Left renal cortex interstitium (tissue), 4 donors: ENCODE measurements at regions not wholly inside any gene's neighbourhood (a gene's known extent, or its start where the extent isn't known, plus 50 kb on each side); places are given as distances from the start of the nearest gene placed in this dataset.
"Not testable (repeated sequence)": the region's sequence is repeated elsewhere in the genome, so short reads cannot be mapped to it uniquely, and the experiment has no call there.

ENCODE experiments used
- DNase-seq, 4 donors: peaks; one replicate each; pipeline ENCODE4 v3.0.0-alpha.2; 2013; ENCODE audit warnings: low read depth in 4 of 4, low spot score in 2 of 4, missing footprints in 1 of 4

- DNase-seq, result no peak
These were observed 81.4 kb upstream of the PPP2R2D start for GRCh38 chr10:131819241-131820072.

GRCh38 chr10:131820626-131821025, 80.2 kb upstream of the PPP2R2D start:
- DNase-seq, result no peak

GRCh38 chr10:131821378-131822012, 79.3 kb upstream of the PPP2R2D start:
- DNase-seq, result no peak

- no peak for DNase-seq
These were observed 78.7 kb upstream of the PPP2R2D start for GRCh38 chr10:131822013-131822691.

- no peak for DNase-seq
These were observed 78.0 kb upstream of the PPP2R2D start for GRCh38 chr10:131822692-131823245.

- not testable (repeated sequence) for DNase-seq
These were observed 77.2 kb upstream of the PPP2R2D start for GRCh38 chr10:131823601-131824099.

- no peak for DNase-seq
These were observed 76.2 kb upstream of the PPP2R2D start for GRCh38 chr10:131824371-131825149.

- DNase-seq, result no peak
These were observed 75.5 kb upstream of the PPP2R2D start for GRCh38 chr10:131825150-131825848.

- no peak for DNase-seq
These were observed 74.7 kb upstream of the PPP2R2D start for GRCh38 chr10:131825960-131826650.

- no peak for DNase-seq
These were observed 71.5 kb upstream of the PPP2R2D start for GRCh38 chr10:131829156-131829930.

GRCh38 chr10:131830446-131831130, 70.2 kb upstream of the PPP2R2D start:
- DNase-seq, result no peak

GRCh38 chr10:131831561-131831960, 69.2 kb upstream of the PPP2R2D start:
- no peak for DNase-seq

GRCh38 chr10:131832056-131832685, 68.6 kb upstream of the PPP2R2D start:
- no peak for DNase-seq

GRCh38 chr10:131833013-131833412, 67.8 kb upstream of the PPP2R2D start:
- DNase-seq, result no peak

GRCh38 chr10:131833446-131834080, 67.2 kb upstream of the PPP2R2D start:
- no peak for DNase-seq

GRCh38 chr10:131834152-131834810, 66.5 kb upstream of the PPP2R2D start:
- DNase-seq, result no peak
